COR-L47 (cell line): ENCODE measurements at regions not wholly inside any gene's neighbourhood (a gene's known extent, or its start where the extent isn't known, plus 50 kb on each side); places are given as distances from the start of the nearest gene placed in this dataset.
"Not testable (repeated sequence)": the region's sequence is repeated elsewhere in the genome, so short reads cannot be mapped to it uniquely, and the experiment has no call there.

Source experiments
- DNase-seq: peaks from one replicate; lab custom pipeline; 2025; lab: John Stamatoyannopoulos, UW

- DNase-seq: no peak
Observed at GRCh38 chr17:54194268-54194667, 371.5 kb downstream of the KIF2B start.

GRCh38 chr17:54196751-54197150, 374.0 kb downstream of the KIF2B start:
- DNase-seq: no peak

DNA sequence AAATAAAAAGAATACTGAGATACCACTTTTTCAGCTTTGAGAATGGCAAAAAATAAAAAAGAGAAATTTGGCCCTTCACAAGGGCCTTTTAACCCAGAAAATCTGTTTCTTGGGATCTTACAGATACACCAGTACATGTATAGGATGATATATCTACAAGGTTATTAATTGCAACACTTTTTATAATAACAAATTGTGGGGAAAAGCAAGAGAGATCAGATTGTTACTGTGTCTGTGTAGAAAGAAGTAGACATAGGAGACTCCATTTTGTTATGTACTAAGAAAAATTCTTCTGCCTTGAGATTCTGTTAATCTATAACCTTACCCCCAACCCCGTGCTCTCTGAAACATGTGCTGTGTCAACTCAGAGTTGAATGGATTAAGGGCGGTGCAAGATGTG, 378.7 kb downstream of the KIF2B start:
- not testable (repeated sequence) for DNase-seq

DNA sequence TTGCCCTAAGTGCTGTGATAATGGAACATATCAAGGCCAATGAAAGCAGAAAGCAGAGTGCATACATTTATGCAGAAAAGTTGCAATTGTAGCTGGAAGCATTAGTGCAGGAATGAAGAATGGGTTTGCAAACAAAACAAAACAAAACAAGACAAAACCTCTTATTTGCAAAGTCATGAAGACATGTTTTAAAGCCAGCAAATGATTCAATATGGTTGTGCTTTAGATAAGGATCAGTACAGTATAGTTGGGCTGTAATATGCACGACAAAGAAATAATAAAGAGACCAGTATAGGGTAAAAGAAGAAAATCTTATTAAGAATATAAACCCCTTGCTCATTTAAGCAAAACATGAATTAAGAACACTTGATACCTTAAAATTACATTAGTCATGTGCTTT, 398.1 kb downstream of the KIF2B start:
- no peak for DNase-seq

DNA sequence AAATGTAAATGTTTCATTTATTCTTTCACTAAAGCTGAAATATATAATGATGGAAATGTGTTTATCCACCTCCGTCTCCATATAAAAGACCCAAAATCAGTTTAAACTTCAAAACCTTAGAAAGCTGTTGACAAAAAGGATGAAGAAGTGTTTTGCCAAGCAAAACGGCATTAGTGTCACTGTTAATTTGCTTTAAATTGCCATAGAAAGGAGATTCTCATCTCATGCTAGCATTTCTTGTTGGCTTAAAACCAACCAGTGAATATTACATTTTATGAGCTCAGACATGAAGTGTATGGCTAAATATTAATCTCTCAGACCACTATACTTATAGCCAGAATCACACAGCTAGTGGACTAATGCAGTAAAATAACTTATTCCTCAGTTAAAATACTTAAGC, 398.8 kb downstream of the KIF2B start:
- DNase-seq: no peak

DNA sequence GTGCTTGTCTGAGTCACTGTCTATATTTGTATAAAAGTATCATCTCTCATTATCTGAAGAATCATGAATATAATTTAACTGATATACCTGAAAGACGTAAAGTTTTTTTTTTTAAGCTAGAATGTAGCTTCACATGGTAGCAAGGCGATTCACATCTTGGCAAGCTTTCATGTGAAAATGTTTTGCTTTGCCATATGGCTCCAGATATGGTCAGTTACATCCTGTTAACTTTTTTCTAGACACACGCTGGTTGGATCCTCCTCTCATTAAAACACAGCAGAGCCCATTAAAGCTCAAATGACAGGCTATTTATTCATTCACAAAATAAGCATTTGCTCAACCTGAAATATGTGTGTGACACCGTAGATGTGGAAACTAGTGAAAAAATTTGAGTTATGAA, 412.8 kb downstream of the KIF2B start:
- DNase-seq: no peak

- DNase-seq: no peak
Observed at GRCh38 chr17:54237911-54238515, 415.3 kb downstream of the KIF2B start.

DNA sequence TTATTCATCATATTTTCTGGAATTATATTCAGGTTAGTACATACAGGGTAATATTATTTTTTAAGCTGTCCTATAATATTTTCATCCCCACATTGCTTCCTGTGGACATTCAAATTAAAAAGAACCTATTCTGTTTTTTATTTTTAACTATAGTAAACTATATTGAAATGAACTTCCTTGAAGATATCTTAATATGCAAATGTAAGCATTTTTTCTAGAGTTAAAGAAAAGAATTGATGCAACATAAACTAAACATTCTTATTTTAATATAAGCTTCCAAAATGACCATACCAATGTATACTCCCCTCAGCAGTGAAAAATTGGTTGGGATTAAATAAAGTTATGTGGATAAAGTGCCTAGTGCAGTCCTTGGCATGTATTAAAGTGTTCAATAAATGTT, 416.6 kb downstream of the KIF2B start:
- DNase-seq: no peak

DNA sequence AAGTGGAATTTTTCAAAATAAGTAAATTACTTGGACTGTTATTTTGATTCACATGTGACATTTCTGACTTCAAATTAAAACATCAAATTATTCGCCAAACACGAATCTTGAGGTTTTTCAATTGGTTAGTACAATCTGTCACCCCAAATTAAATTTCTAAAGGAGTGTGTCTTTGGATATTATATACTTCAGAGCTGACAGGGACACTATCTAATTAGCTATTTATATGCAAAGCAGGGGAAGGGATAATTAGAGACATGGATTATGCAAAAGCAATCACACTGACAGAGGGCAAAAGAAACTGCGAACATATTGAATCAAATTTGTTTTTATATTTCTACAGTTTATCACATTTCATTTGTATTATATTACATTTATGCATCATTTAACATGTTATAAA, 433.0 kb downstream of the KIF2B start:
- DNase-seq: no peak

DNA sequence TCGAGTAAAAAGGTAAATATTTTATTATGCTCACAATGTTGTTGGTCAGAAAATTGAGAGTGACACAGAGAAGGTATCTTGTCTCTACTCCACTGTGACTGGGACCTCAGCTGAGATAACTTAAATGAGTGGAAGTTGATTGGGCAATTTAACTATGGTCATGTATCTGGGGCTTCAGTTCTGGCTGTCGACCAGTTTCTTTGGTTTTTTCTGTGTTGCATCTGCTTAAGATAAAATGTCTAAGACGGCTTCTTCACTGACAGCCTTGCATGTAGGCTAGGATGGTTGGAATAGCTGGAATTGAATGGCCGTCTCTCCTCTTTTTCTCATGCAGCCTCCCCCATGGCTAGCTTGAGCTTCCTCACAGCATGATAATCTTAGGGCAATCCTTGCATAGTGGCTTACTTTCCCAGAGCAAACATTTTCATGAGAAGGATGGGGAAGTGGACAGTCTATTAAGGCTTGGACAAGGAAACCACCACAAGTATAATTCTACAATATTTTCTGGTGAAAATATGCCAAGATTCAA, 433.7 kb downstream of the KIF2B start:
- DNase-seq: no peak

DNA sequence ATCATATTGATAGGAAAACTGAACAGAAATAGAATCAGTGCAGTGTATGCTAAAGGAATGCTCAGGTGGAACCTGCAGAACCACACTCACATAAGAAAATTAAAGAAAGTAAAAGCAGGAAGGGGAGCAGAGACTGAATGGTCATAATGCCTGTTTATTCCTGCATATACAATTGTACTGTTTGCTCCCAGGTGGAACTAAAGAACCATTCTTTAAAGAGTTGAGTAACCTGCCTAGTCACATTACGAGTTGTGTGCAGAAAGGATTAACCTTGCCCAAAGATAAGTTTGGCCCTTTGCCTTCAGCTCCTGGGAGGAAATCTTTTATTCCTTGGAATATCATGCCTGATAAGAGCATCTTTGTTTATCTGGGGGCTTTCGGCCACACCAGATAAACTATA, 434.7 kb downstream of the KIF2B start:
- no peak for DNase-seq

- no peak for DNase-seq
Observed at GRCh38 chr17:54259476-54259875, 436.7 kb downstream of the KIF2B start.

DNA sequence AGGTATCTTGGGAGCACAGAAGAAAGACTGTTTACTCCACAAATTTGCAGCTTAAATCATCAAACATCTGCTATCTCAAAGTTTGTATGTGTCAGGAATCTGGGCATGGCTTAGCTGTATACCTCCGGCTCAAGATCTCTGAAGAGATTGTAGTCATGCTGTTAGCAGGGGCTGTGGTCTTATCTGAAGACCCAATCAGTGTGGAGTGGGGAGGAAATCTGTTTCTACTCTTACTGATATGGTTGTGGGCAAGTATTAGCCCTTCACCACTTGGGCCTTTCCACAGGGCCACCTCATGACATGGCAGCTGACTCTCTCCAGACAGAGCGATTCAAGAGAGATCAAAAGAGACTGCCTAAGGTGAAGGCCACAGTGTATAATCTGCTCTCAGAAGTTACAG, 438.7 kb downstream of the KIF2B start:
- DNase-seq: no peak

DNA sequence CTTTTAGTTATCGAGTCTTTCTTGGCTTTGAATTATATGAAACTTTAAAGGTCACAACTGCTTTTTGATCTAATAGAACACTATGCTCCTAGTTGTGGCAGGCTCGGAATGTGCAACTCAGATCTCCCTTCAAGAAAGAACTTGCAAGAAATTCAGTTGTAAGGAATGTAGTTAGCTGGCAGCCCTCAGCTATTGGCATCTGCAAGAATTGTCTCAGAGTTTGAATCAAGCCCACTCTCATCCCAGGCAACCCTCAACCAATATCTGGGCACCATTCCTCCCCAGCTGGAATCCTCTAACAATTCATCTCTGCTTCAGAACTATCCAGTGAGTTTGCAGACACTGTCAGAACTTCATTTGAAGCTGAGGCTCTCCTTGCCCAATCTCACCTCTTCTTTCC, 447.2 kb downstream of the KIF2B start:
- no peak for DNase-seq

- no peak for DNase-seq
Observed at GRCh38 chr17:54270499-54270898, 447.8 kb downstream of the KIF2B start.

DNA sequence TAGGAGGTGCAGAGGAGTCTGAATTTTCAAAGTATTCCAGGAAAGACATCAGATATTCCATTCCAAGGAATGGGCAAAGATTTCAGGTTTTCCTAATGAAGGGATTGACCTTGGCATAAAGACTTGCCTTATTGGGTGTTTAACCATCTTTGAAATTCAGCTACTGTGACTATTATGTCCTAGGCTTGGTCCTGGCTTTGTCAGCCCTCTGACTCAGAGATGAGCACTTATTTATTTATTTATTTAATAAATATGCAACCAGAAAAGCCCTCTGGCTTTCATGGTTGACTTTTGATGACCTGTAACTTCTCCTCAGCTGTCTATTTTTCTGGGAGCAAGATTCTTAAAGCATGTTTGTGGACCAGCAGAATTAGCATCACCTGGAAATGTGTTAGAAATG, 455.1 kb downstream of the KIF2B start:
- no peak for DNase-seq

DNA sequence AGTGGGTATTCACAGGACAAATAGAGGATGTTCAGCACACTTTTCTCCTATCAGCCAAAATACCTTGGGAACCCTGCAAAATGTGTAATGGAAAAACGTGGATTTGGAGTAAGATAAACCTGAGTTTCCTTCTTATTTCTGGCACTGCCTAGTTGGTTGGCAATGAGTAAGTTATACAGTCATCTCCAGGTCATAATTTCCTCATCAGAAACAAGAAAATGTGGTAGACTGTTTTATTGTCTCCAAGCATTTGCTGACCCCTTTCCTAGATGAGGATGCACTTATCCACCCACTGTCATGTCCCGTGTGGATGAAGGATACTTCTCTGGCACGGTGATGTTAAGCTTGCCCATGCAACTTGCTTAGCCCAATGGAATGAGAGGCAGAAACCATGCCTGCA, 458.0 kb downstream of the KIF2B start:
- DNase-seq: no peak

- no peak for DNase-seq
Observed at GRCh38 chr17:54282886-54283285, 460.2 kb downstream of the KIF2B start.

DNA sequence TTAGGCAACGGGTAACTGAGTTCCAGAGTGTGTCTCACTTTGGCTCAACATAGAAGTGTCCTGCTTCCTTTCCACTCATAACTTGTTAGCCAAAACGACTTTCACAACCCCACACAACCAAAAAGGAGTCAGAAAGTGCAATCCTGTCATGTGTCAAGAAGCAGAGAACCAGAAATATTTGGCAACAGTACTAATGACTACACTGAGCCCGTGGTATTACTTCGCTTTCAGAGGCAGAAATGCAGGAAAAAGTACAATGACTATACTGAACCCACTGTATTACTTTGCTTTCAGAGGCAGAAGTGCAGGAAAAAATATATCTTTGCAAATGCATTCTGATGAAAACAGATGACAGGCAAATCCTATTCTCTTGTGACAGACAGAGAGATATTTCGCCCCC, 484.6 kb downstream of the KIF2B start:
- no peak for DNase-seq

GRCh38 chr17:54324813-54325212, 502.1 kb downstream of the KIF2B start:
- DNase-seq: no peak

DNA sequence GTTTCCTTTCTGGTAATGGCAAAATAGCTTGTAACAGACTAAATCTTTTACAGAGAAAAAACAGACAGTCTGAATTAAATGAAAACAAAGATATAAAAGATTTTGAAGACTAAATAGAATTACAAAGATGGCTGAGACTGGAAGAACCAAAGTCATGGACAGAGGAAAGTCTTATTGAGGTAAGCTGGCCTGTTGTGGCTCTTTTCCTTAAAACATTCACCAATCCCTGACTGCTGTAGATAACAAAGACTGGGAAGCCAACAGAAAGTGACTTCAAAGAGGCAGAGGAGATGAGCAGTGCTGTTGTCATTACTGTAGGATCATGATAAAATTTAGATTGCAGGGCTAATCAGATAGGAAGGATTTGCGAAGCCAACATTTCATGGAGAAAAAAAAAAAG, 517.0 kb downstream of the KIF2B start:
- no peak for DNase-seq

DNA sequence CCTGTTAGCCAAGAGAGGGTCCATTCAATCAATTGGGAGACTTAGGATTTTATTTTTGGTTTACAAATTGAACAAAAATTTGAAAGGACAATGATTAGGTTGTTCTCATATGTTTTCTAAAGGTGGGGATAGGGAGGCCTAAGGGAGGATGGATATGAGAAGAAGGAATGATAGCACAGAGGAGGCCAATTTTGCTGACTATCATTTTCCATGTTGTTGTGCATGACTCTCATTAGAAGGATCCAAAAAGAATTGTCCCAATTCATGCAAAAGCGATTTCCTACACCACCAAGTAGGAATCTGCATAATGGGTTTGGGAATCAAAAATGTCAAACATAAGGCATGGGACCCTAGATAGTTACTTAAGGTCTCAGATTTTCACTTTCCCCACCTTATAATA, 524.8 kb downstream of the KIF2B start:
- no peak for DNase-seq

DNA sequence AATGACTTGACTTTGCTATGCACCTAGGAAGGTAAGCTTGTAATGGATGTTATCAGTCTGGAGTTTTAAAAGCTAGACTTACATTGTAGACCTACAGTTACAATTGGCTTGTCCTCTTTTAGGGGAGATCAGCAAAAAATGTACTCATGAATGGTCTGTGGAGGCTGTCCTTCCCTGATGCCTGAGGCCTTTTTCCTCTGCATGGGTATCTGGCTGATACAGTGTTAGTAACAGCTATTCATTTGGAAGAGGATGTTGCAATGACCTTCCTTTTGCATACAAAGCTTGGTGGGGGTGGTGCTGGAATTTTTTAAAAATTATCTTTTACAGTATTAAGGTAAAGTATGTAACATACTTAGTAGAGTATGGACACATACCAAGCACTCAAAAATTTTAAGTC, 525.5 kb downstream of the KIF2B start:
- no peak for DNase-seq

DNA sequence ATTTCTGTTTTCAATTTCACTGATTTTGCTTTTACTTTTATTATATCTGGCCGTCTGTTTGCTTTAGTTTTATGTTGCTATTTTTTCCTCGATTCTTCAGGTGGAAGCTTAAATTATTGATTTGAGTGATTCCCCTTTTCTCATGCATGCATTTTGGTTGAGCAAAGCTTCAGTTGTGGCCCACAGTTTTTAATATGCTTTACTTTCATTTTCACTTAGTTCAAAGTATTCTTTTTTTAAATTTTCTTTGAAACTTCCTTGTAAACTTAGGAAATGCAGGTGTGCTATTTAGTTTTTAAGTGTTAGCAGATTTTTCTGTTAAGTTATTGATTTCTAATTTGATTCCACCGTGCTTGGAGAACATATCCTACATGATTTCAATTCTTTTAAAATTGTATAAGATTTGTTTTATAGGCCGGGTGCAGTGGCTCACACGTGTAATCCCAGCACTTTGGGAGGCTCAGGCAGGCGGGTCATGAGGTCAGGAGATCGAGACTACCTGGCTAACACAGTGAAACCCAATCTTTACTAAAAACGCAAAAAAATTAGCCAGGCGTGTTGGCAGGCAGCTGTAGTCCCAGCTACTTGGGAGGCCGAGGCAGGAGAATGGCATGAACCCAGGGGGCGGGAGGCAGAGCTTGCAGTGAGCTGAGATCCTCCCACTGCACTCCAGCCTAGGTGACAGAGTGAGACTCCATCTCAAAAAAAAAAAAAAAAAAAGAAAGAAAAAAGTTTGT, 531.2 kb downstream of the KIF2B start:
- no peak for DNase-seq
